Gastroesophageal sphincter (tissue), 3 donors: ENCODE measurements at regions not wholly inside any gene's neighbourhood (a gene's known extent, or its start where the extent isn't known, plus 50 kb on each side); places are given as distances from the start of the nearest gene placed in this dataset.

Experiments
- POLR2A ChIP-seq, 2 donors: fragments of 450-650 bp; IDR thresholded peaks; one replicate each; pipeline ENCODE4 v1.6.1; 2017; ENCODE audit warnings: antibody characterized with exemption in 2 of 2, mild to moderate bottlenecking in 2 of 2, moderate library complexity in 1 of 2
- POLR2AphosphoS5 ChIP-seq: sonication (generic); formaldehyde crosslinking; IDR thresholded peaks from one replicate; pipeline ENCODE4 v1.6.1; 2017; ENCODE audit warnings: antibody characterized with exemption
- TF ChIP-seq, protein P1 (sequence below), 4 experiments: fragments of 200-600 bp in 2 of 4; fragments of 450-650 bp in 2 of 4; sonication (generic) in 1 of 4; IDR thresholded peaks; one replicate each; pipeline ENCODE4 v1.5.1; 2017 to 2019; ENCODE audit warnings: antibody characterized with exemption in 4 of 4, mild to moderate bottlenecking in 2 of 4, moderate library complexity in 2 of 4

DNA sequence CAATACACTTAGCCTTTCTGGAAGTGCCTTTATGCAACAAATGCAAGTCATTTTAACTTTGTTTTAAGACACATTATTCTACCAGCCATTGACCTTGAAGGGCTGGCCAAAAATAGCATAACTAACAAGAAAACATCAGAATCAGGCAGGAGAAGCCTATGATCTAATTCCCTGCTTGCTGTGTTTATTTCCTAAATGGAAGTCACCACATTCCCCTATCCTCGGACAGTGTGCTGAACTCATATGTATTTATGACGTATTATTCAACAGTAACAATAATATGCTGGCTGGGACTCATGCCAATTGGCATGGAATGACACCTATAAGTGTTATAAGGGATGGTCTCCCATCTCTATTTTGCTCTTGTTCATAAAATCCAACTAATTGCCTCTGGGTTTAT, 140.7 kb downstream of the MAP3K7 start:
- TF ChIP-seq, protein P1, sequence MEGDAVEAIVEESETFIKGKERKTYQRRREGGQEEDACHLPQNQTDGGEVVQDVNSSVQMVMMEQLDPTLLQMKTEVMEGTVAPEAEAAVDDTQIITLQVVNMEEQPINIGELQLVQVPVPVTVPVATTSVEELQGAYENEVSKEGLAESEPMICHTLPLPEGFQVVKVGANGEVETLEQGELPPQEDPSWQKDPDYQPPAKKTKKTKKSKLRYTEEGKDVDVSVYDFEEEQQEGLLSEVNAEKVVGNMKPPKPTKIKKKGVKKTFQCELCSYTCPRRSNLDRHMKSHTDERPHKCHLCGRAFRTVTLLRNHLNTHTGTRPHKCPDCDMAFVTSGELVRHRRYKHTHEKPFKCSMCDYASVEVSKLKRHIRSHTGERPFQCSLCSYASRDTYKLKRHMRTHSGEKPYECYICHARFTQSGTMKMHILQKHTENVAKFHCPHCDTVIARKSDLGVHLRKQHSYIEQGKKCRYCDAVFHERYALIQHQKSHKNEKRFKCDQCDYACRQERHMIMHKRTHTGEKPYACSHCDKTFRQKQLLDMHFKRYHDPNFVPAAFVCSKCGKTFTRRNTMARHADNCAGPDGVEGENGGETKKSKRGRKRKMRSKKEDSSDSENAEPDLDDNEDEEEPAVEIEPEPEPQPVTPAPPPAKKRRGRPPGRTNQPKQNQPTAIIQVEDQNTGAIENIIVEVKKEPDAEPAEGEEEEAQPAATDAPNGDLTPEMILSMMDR (IDR thresholded peaks at IDR 0.05), result no peak
- TF ChIP-seq POLR2A (IDR thresholded peaks at IDR 0.05), result no peak
- no peak for TF ChIP-seq POLR2AphosphoS5
